ENCODE measurements at regions not wholly inside any gene's neighbourhood (a gene's known extent, or its start where the extent isn't known, plus 50 kb on each side); places are given as distances from the start of the nearest gene placed in this dataset.

DNA sequence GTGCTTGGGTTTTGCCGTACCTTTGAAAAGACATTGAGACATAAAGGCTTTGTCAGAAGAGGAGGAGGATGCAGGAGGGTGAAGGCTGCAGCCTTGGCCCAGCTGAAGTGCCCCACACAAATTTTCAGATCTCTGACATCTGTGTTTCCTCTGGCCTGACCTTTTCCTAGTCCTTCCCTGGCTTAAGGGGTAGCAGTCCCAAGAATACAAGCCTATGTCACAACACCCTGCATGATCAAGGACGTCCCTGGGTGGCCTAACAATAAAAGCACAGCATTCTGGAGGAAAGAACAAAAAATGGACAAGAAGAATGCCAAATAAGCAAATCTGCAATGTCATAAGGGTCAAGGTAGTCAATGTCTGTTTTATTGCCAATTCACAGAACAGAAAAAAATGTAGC, 80.8 kb upstream of the FAM9C start:
- H3K4me3 ChIP-seq (replicated peaks in 1 of 2; ENCODE audit: low read depth in 2 of 2, low read length in 2 of 2), result no peak overlapping the region
- DNase-seq (ENCODE audit: low read depth in 2 of 2), result no peak
- TF ChIP-seq, protein P1, sequence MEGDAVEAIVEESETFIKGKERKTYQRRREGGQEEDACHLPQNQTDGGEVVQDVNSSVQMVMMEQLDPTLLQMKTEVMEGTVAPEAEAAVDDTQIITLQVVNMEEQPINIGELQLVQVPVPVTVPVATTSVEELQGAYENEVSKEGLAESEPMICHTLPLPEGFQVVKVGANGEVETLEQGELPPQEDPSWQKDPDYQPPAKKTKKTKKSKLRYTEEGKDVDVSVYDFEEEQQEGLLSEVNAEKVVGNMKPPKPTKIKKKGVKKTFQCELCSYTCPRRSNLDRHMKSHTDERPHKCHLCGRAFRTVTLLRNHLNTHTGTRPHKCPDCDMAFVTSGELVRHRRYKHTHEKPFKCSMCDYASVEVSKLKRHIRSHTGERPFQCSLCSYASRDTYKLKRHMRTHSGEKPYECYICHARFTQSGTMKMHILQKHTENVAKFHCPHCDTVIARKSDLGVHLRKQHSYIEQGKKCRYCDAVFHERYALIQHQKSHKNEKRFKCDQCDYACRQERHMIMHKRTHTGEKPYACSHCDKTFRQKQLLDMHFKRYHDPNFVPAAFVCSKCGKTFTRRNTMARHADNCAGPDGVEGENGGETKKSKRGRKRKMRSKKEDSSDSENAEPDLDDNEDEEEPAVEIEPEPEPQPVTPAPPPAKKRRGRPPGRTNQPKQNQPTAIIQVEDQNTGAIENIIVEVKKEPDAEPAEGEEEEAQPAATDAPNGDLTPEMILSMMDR (IDR thresholded peaks at IDR 0.05; ENCODE audit: low read depth, low read length), result no peak

DNA sequence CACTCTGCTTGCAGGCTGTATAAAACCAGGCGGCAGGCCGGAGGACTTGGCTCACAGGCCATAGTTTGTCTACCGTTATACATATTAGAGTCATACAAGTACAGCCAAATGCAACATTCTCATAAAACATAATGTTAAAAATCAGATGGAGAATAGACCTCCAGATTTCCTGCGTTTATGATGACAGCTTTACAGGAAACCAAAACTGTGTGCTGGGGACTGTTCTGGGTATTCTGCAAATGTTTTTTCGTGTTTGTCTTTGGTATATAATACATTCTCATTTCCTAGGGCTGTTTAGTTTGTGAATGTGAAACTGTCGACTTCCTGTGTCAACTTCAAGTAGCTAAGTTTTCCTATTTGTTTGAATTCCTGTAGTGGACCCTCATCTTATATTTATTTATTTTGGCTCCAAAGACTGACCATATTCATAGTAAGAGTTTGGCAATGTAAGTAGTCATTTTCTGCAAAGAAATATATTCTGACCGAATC, 79.5 kb upstream of the FAM9C start:
- peak; percentile 39 to 79 for DNase-seq (ENCODE audit: low read depth in 2 of 2)
- TF ChIP-seq, protein P1 (IDR thresholded peaks at IDR 0.05; ENCODE audit: low read depth, low read length), result no peak
- H3K4me3 ChIP-seq (replicated peaks in 1 of 2; ENCODE audit: low read depth in 2 of 2, low read length in 2 of 2), result no peak overlapping the region

DNA sequence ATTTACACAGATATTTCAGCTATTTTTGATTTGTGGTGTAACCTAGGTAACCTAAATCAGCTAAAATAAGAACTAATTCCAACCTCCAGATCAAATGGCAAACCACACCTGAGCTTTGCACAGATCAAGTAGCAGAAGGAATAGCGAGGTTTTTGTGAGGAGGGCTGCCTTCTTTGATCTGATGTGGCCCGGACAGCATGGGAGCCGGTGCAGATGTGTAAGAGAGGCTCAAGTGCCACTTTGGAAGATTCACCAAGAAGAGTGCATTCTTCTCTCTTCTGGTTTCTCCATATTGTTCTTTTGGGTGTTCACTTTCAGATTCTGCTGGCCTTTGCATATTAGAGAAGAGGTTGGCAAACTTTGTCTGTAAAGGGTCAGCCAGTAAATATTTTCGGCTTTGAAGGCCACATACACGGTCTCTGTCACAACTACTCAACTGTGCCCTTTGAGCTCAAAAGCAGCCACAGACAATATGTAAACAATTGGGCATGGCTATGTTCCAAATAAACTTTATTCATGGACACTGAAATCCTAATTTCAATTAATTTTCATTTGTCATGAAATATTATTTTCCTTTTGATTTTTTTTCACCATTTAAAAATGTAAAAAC, 78.9 kb upstream of the FAM9C start:
- no peak for DNase-seq (ENCODE audit: low read depth in 2 of 2)
- TF ChIP-seq, protein P1 (IDR thresholded peaks at IDR 0.05; ENCODE audit: low read depth, low read length), result no peak
- no peak overlapping the region for H3K4me3 ChIP-seq (replicated peaks in 1 of 2; ENCODE audit: low read depth in 2 of 2, low read length in 2 of 2)

DNA sequence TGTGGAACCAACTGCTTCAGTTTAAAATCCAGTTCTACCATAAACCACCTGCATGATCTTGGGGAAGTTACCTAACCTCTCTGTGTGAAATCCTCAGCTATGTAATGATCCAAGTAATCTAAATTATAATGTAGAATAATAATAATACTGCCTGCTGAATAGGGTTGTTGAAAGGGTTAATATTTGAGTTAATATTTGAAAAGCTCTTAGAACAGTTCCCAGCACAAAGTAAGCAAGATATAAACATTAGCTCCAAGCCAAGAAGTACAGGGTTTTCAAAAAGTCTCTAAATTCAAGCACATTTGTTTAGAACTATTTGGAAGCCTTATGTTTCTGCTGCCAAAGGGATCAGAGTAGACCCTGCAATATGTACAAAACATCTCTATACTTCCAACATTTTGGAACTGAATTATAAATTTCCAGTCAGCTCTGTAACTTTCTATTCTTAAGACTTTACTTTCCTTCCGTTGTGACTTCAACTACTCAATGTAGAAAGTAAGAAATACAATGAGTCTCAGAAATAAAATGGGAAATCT, 76.7 kb upstream of the FAM9C start:
- TF ChIP-seq, protein P1 (IDR thresholded peaks at IDR 0.05; ENCODE audit: low read depth, low read length), result no peak
- H3K4me3 ChIP-seq (replicated peaks in 1 of 2; ENCODE audit: low read depth in 2 of 2, low read length in 2 of 2), result no peak overlapping the region
- DNase-seq (ENCODE audit: low read depth in 2 of 2), result no peak

DNA sequence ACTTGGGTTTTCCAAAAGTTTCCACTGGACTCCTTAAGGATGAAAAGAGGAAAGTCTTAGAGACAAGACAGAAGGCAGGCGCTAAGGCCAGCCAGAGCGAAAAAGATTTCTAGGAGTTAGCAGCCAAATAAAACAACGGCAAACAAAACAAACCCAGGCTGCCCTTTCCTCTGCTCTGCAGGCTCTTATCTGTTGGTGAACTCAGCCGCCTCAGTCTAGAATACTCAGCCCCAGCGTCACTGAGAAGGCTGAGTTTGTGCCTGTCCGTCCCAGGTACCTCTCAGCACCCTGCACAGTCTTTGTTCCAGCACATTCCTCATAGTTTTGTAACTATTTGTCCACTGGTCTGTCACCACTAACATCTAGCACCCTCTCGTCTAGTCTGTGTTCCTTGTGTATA, 75.6 kb upstream of the FAM9C start:
- TF ChIP-seq, protein P1 (IDR thresholded peaks at IDR 0.05; ENCODE audit: low read depth, low read length), result no peak

DNA sequence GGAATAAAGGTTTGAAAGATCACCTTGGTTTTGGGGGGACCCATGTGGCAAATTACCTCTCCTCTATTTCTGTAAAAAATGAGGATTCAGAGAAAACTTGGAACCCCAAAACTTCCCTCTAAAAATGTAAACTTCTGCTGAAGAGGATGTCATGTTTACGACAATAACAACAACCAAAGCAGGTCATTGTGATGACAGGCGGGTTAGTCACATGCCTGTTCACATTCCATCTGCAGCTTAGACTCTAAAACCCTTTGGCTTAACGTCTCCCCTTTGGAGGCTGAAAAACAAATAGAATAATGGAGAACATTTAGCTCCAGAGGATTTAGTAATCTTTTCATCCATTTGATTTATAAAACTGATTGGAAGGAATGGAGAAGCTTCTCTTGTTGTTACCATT, 75.0 kb upstream of the FAM9C start:
- H3K4me3 ChIP-seq (replicated peaks in 1 of 2; ENCODE audit: low read depth in 2 of 2, low read length in 2 of 2), result no peak overlapping the region
- TF ChIP-seq, protein P1 (IDR thresholded peaks at IDR 0.05; ENCODE audit: low read depth, low read length), result no peak
- DNase-seq (ENCODE audit: low read depth in 2 of 2), result peak; percentile 46 to 78

More for the DNA sequence above, 75.6 kb upstream of the FAM9C start:
- no peak overlapping the region for H3K4me3 ChIP-seq (replicated peaks in 1 of 2; ENCODE audit: low read depth in 2 of 2, low read length in 2 of 2)
- peak; percentile 76 for DNase-seq (ENCODE audit: low read depth in 2 of 2)

All from cardiac fibroblast (primary cell).